Coronary artery (tissue), 2 donors: ENCODE measurements at regions not wholly inside any gene's neighbourhood (a gene's known extent, or its start where the extent isn't known, plus 50 kb on each side); places are given as distances from the start of the nearest gene placed in this dataset.

Experiments
- DNase-seq: peaks from one replicate; pipeline ENCODE4 v3.0.0-alpha.2; 2017; ENCODE audit warnings: low spot score
- H3K27ac ChIP-seq, 2 donors: fragments of 200-600 bp; sonication (generic); one replicate each; pipeline ENCODE4 v1.5.1; 2016 to 2019
- H3K4me3 ChIP-seq: fragments of 200-600 bp; sonication (generic); 2 replicates; pipeline ENCODE4 v1.5.1; 2016; ENCODE audit warnings: mild to moderate bottlenecking, moderate library complexity
- TF ChIP-seq, protein P1 (sequence below): fragments of 200-600 bp; sonication (generic); IDR thresholded peaks from one replicate; pipeline ENCODE4 v1.5.1; 2019; ENCODE audit warnings: antibody characterized with exemption

DNA sequence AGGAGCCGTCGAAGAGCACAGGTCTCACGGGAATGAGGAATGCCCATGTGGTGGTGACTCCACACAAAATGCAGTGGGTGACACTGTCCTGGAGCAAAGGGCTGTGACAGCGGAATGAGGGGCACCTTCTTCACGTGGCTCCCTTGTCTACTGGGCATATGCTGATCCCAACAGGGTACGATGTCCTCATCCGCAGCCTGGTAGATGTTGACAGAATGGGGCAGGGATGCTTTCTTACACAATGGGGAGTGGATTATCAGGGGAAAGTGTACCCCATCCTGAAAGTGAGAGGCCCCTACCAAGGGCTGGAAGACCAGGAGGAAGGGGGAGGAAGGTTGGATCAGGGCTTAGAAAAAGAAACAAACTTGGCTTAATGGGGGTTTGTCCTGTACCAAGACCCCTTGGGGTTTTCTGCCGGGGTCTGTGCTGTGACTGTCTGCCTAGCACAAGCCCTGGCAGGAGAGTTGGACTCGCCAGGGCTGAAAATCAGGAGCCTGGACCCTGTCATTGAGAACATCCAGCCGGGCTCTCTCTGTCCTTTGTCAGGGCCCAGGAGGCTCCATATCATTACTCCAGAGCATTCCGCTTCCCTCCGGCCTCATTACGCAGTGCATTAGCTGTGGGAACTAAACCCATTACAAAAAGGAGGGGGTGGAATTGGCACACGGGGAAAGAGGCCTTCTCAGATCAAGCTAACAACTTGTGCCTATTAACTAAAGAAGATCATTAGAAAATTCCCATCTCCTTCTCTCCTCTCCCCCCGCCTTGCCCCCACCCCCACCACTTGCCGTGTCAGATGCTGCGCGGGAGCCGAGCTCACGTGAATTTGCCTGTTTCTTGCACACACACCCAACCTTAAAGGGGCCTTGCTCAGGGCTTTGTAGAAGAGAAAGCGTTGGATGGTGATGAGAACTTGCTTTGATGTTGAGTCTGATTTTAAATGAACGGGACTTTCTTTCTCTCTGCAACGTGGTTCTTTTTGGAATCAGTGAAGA is 171.8 kb upstream of the PARP11 start:
- peak; percentile 41 for DNase-seq
- TF ChIP-seq, protein P1, sequence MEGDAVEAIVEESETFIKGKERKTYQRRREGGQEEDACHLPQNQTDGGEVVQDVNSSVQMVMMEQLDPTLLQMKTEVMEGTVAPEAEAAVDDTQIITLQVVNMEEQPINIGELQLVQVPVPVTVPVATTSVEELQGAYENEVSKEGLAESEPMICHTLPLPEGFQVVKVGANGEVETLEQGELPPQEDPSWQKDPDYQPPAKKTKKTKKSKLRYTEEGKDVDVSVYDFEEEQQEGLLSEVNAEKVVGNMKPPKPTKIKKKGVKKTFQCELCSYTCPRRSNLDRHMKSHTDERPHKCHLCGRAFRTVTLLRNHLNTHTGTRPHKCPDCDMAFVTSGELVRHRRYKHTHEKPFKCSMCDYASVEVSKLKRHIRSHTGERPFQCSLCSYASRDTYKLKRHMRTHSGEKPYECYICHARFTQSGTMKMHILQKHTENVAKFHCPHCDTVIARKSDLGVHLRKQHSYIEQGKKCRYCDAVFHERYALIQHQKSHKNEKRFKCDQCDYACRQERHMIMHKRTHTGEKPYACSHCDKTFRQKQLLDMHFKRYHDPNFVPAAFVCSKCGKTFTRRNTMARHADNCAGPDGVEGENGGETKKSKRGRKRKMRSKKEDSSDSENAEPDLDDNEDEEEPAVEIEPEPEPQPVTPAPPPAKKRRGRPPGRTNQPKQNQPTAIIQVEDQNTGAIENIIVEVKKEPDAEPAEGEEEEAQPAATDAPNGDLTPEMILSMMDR = no peak
- H3K27ac ChIP-seq = no peak overlapping the region
- H3K4me3 ChIP-seq = no peak overlapping the region

DNA sequence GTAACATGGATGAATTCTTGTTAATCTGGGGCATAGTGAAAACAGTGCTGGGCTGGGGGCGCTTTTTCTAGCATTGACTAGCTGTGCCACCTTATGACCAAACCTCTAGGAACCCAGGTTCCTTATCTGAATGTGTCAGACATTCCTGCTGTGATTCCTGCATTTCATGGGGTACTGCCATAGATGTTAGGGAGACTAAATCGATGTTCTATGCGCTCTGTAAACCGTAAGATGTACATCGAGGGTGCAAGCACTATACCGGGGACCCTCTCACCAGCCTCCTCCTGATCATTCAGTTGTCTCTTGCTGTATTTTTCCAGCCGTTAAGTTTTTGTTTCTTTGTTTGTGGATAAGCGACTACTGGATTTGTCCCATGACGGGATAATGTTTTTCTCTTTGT is 170.9 kb upstream of the PARP11 start:
- no peak for DNase-seq
- Histone ChIP-seq H3K27ac (no peak overlapping the region), H3K4me3 (no peak overlapping the region)
- TF ChIP-seq, protein P1 = no peak

DNA sequence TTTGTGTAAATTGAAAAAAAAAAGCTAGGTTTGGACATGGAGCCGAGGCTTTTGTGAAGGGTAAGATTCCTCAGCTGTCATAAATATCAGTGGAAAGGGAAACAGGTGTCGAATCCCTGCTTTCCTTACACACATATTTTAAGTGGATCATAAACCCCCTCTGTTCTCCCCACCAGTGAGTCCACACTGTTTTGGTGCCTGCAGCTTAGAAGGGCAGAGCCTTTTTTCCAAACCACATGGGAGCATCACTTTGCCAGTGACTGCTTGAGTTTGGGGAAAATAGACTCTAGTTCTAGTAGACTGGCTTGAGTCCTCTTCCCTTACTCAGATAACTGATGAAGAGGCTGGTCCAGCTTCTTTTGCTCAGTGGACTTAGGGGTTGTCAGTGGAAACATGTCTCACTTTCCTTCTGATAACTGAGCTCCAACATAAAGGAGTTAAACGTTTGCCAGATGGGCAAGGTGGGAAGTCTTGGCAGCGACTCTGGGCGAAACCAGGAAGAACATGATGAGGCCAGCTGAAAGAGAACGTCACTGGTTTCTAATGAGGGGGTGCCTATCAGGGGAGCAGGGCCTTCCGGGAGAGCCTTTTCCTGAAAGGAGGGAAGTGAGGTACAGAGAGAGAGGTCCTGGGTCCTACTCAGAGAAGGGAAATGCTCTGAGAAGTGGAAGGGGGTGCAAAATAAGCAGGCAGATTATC is 168.1 kb upstream of the PARP11 start:
- TF ChIP-seq, protein P1 = no peak
- no peak overlapping the region for H3K27ac ChIP-seq
- no peak for DNase-seq
- no peak overlapping the region for H3K4me3 ChIP-seq

DNA sequence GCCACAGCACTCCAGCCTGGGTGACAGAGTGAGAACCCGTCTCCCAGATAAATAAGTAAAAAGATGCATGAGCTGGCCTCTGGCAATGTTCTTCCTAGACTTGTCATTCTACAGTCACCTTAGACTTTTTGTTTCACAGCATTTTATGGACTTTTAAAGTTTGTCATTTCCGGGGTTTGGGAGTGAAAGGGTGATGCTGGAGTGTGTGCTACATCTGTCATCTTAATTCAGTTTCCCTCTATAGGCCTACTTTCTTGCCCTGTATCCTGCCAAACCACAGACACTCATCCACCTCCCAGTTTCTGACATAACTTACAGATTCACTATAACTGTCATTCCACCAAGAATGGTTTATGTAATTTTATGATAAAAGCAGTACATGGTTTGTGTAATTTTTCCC is 166.7 kb upstream of the PARP11 start:
- Histone ChIP-seq H3K27ac (no peak overlapping the region), H3K4me3 (no peak overlapping the region)
- DNase-seq = peak; percentile 16
- TF ChIP-seq, protein P1 = no peak

DNA sequence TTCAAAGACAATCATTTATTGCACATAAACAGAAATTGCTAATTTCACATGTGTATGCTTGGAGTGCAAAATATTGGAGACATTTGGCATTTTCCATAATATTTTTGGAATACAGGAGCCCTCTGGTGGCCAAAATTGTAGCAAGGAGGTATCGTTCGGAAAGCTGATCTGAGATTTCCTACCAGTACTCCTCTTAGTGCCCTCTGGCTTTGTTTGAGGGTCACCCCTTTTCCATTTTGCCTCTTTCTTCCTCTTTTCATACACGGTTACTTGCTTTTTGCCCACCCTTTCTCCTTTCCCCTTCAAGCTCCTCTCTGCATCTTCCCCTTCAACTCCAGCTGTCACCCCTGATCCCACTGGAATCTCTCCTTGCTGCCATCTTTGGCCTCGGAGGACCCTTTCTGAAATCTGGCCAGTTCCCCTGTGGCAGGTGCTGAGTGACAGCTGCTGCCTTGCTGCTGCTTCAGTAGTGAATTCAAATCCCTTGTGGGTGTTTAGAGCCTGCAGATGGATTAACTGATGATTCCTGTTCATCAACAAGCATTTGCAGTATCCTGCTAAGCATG is 164.6 kb upstream of the PARP11 start:
- TF ChIP-seq, protein P1 = peak; percentile 59
- Histone ChIP-seq H3K4me3 (no peak overlapping the region), H3K27ac (no peak overlapping the region)
- DNase-seq = no peak

DNA sequence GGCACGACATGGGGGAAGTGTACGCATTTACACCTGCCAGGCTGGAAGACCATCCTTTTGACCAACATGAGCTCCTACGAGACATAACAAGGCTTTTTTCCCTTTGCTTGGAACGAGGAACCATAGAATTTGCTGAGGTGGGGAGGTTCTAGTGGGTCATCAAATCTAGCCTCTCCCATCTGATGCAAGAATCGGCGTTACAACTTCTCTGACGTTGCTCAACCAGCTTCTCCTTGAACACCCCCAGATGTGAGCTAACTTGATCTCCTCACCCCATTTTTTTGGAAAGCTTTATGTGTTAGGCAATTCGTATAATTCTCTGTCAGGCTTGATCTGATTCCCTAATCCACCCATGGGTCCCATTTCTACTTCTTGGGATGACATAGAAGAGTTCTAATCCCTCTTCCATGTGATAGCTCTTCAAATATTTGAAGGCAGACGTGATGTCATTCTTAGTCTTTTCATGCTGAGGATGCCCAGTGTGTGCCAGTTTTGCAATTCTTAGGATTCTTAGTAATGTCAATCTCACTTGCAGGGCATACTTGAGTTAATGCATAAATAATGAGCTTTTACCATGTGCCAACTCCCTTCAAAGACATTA is 163.6 kb upstream of the PARP11 start:
- TF ChIP-seq, protein P1 = no peak
- DNase-seq = no peak
- Histone ChIP-seq H3K27ac (no peak overlapping the region), H3K4me3 (no peak overlapping the region)
